ENCODE measurements at regions not wholly inside any gene's neighbourhood (a gene's known extent, or its start where the extent isn't known, plus 50 kb on each side); places are given as distances from the start of the nearest gene placed in this dataset.

DNA sequence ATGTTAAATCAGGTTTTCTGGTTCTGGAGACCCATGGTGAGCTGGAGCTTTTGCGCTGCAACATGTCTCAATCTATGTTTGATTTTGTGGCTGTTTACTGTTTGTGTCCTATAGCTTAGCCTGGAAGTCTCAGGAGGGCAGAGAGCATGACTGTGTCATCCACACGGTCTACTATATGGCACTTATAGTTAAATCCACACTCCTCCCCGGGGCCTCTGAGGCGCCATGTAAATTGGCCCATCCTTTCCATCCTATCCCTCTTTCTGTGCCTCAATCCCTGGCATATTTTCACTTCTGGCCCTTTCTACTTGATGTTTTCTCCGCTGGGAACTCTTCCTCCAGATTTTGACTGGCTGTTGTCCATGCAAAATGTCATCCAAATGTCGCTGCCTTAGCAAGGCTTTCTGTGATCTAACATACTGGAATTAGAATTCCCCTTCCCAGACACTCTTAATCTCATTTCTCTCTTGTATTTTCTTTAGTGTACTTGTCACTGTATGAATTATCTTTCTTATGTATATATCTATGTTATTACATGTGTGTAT is 560.8 kb upstream of the RGMA start:
- TF ChIP-seq CTCF (conservative IDR thresholded peaks at IDR 0.05; ENCODE audit: low read depth, low read length) (no peak), POLR2A (IDR thresholded peaks at IDR 0.05; ENCODE audit: low read depth, low read length) (no peak), CEBPB (IDR thresholded peaks at IDR 0.05; ENCODE audit: low read depth, low read length) (no peak), BHLHE40 (IDR thresholded peaks at IDR 0.05; ENCODE audit: low read depth, low read length) (no peak), RFX5 (IDR thresholded peaks at IDR 0.05; ENCODE audit: low read depth, low read length) (no peak), RCOR1 (IDR thresholded peaks at IDR 0.05; ENCODE audit: insufficient replicate concordance, low read length) (no peak), FOS (IDR thresholded peaks at IDR 0.05; ENCODE audit: low read depth, low read length) (no peak), ELK1 (IDR thresholded peaks at IDR 0.05; ENCODE audit: borderline replicate concordance, low read depth, low read length) (no peak)
- TF ChIP-seq, protein P1, sequence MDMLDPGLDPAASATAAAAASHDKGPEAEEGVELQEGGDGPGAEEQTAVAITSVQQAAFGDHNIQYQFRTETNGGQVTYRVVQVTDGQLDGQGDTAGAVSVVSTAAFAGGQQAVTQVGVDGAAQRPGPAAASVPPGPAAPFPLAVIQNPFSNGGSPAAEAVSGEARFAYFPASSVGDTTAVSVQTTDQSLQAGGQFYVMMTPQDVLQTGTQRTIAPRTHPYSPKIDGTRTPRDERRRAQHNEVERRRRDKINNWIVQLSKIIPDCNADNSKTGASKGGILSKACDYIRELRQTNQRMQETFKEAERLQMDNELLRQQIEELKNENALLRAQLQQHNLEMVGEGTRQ (IDR thresholded peaks at IDR 0.05; ENCODE audit: low read depth, low read length), result no peak
